ENCODE measurements at regions not wholly inside any gene's neighbourhood (a gene's known extent, or its start where the extent isn't known, plus 50 kb on each side); places are given as distances from the start of the nearest gene placed in this dataset.
"Not testable (repeated sequence)": the region's sequence is repeated elsewhere in the genome, so short reads cannot be mapped to it uniquely, and the experiment has no call there.

DNA sequence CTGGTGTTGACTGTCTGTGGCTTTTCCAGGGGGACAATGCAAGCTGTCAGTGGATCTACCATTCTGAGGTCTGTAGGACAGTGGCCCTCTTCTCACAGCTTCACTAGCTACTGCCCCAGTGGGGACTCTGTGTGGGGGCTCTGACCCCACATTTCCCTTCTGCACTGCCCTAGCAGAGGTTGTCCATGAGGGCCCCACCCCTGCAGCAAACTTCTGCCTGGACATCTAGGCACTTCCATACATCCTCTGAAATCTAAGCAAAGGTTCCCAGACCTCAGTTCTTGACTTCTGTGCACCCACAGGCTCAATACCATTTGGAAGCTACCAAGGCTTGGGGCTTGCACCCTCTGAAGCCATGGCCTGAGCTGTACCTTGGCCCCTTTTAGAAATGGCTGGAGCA lies 75.8 kb upstream of the KCNE2 start:
- TF ChIP-seq, protein P1, sequence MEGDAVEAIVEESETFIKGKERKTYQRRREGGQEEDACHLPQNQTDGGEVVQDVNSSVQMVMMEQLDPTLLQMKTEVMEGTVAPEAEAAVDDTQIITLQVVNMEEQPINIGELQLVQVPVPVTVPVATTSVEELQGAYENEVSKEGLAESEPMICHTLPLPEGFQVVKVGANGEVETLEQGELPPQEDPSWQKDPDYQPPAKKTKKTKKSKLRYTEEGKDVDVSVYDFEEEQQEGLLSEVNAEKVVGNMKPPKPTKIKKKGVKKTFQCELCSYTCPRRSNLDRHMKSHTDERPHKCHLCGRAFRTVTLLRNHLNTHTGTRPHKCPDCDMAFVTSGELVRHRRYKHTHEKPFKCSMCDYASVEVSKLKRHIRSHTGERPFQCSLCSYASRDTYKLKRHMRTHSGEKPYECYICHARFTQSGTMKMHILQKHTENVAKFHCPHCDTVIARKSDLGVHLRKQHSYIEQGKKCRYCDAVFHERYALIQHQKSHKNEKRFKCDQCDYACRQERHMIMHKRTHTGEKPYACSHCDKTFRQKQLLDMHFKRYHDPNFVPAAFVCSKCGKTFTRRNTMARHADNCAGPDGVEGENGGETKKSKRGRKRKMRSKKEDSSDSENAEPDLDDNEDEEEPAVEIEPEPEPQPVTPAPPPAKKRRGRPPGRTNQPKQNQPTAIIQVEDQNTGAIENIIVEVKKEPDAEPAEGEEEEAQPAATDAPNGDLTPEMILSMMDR (IDR thresholded peaks at IDR 0.05), result not testable (repeated sequence)
- TF ChIP-seq EP300 (IDR thresholded peaks at IDR 0.05), result not testable (repeated sequence)

Data from sigmoid colon (tissue), 4 donors.